ENCODE measurements at regions not wholly inside any gene's neighbourhood (a gene's known extent, or its start where the extent isn't known, plus 50 kb on each side); places are given as distances from the start of the nearest gene placed in this dataset.

DNA sequence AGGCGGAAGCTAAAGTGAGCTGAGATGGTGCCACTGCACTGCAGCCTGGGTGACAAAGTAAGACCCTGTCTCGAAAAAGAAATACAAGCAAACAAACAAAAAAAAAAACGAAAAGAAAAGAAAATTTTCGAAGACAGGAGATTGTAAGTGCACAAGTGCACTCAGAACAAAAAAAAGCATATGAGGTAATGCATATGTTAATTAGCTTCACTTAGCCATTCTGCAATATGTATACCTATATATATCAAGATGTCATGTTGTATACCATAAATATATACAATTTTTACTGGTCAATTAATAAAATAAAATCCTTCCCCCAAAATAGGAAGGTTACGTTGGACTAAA is 127.5 kb downstream of the RIN2 start:
- Histone ChIP-seq H3K27me3 (ENCODE audit: insufficient read depth) (no peaks in the 10 kb centered on the region), H3K4me2 (no peak overlapping the region)

More for the DNA sequence above, 127.5 kb downstream of the RIN2 start:
- Histone ChIP-seq H3K9me2 (ENCODE audit: insufficient read depth) (peaks cover 3% of the 10 kb centered on the region; the same call in 1 of the 2 replicates), H3K36me3 (ENCODE audit: insufficient read depth) (no peaks in the 10 kb centered on the region), H3K4me1 (ENCODE audit: insufficient read depth) (no peaks in the 10 kb centered on the region), H3K79me2 (replicated peaks; ENCODE audit: insufficient read depth) (no peaks in the 10 kb centered on the region), H3K27ac (ENCODE audit: low read depth) (no peak overlapping the region), H4K20me1 (replicated peaks; ENCODE audit: insufficient read depth) (no peaks in the 10 kb centered on the region), H3K4me3 (no peak overlapping the region), H3F3A (replicated peaks; ENCODE audit: low read depth) (no peaks in the 10 kb centered on the region), H2AFZ (no peak overlapping the region)
- H3K36me3 Mint-ChIP-seq (ENCODE audit: low read depth): no peaks in the 10 kb centered on the region
- no peaks in the 10 kb centered on the region for H3K9me3 Mint-ChIP-seq
- no peak overlapping the region for H3K4me3 Mint-ChIP-seq
- H3K4me1 Mint-ChIP-seq: peaks cover 2% of the 10 kb centered on the region; the same call in 2 of the 3 replicates
- no peak for DNase-seq (ENCODE audit: low spot score)
- ATAC-seq: no peak
- TF ChIP-seq, protein P1, sequence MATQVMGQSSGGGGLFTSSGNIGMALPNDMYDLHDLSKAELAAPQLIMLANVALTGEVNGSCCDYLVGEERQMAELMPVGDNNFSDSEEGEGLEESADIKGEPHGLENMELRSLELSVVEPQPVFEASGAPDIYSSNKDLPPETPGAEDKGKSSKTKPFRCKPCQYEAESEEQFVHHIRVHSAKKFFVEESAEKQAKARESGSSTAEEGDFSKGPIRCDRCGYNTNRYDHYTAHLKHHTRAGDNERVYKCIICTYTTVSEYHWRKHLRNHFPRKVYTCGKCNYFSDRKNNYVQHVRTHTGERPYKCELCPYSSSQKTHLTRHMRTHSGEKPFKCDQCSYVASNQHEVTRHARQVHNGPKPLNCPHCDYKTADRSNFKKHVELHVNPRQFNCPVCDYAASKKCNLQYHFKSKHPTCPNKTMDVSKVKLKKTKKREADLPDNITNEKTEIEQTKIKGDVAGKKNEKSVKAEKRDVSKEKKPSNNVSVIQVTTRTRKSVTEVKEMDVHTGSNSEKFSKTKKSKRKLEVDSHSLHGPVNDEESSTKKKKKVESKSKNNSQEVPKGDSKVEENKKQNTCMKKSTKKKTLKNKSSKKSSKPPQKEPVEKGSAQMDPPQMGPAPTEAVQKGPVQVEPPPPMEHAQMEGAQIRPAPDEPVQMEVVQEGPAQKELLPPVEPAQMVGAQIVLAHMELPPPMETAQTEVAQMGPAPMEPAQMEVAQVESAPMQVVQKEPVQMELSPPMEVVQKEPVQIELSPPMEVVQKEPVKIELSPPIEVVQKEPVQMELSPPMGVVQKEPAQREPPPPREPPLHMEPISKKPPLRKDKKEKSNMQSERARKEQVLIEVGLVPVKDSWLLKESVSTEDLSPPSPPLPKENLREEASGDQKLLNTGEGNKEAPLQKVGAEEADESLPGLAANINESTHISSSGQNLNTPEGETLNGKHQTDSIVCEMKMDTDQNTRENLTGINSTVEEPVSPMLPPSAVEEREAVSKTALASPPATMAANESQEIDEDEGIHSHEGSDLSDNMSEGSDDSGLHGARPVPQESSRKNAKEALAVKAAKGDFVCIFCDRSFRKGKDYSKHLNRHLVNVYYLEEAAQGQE (IDR thresholded peaks at IDR 0.05; ENCODE audit: unreplicated experiment): no peak
- TF ChIP-seq, protein P2, sequence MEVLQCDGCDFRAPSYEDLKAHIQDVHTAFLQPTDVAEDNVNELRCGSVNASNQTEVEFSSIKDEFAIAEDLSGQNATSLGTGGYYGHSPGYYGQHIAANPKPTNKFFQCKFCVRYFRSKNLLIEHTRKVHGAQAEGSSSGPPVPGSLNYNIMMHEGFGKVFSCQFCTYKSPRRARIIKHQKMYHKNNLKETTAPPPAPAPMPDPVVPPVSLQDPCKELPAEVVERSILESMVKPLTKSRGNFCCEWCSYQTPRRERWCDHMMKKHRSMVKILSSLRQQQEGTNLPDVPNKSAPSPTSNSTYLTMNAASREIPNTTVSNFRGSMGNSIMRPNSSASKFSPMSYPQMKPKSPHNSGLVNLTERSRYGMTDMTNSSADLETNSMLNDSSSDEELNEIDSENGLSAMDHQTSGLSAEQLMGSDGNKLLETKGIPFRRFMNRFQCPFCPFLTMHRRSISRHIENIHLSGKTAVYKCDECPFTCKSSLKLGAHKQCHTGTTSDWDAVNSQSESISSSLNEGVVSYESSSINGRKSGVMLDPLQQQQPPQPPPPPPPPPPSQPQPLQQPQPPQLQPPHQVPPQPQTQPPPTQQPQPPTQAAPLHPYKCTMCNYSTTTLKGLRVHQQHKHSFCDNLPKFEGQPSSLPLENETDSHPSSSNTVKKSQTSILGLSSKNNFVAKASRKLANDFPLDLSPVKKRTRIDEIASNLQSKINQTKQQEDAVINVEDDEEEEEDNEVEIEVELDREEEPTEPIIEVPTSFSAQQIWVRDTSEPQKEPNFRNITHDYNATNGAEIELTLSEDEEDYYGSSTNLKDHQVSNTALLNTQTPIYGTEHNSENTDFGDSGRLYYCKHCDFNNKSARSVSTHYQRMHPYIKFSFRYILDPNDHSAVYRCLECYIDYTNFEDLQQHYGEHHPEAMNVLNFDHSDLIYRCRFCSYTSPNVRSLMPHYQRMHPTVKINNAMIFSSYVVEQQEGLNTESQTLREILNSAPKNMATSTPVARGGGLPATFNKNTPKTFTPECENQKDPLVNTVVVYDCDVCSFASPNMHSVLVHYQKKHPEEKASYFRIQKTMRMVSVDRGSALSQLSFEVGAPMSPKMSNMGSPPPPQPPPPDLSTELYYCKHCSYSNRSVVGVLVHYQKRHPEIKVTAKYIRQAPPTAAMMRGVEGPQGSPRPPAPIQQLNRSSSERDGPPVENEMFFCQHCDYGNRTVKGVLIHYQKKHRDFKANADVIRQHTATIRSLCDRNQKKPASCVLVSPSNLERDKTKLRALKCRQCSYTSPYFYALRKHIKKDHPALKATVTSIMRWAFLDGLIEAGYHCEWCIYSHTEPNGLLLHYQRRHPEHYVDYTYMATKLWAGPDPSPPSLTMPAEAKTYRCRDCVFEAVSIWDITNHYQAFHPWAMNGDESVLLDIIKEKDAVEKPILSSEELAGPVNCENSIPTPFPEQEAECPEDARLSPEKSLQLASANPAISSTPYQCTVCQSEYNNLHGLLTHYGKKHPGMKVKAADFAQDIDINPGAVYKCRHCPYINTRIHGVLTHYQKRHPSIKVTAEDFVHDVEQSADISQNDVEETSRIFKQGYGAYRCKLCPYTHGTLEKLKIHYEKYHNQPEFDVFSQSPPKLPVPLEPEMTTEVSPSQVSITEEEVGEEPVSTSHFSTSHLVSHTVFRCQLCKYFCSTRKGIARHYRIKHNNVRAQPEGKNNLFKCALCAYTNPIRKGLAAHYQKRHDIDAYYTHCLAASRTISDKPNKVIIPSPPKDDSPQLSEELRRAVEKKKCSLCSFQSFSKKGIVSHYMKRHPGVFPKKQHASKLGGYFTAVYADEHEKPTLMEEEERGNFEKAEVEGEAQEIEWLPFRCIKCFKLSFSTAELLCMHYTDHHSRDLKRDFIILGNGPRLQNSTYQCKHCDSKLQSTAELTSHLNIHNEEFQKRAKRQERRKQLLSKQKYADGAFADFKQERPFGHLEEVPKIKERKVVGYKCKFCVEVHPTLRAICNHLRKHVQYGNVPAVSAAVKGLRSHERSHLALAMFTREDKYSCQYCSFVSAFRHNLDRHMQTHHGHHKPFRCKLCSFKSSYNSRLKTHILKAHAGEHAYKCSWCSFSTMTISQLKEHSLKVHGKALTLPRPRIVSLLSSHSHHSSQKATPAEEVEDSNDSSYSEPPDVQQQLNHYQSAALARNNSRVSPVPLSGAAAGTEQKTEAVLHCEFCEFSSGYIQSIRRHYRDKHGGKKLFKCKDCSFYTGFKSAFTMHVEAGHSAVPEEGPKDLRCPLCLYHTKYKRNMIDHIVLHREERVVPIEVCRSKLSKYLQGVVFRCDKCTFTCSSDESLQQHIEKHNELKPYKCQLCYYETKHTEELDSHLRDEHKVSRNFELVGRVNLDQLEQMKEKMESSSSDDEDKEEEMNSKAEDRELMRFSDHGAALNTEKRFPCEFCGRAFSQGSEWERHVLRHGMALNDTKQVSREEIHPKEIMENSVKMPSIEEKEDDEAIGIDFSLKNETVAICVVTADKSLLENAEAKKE (CRISPR knock-in tag; IDR thresholded peaks at IDR 0.05): no peak
- no peak for TF ChIP-seq ZNF114 (CRISPR knock-in tag; IDR thresholded peaks at IDR 0.05)
- no peak for TF ChIP-seq NANOG (IDR thresholded peaks at IDR 0.05; ENCODE audit: borderline replicate concordance)
- TF ChIP-seq, protein P3, sequence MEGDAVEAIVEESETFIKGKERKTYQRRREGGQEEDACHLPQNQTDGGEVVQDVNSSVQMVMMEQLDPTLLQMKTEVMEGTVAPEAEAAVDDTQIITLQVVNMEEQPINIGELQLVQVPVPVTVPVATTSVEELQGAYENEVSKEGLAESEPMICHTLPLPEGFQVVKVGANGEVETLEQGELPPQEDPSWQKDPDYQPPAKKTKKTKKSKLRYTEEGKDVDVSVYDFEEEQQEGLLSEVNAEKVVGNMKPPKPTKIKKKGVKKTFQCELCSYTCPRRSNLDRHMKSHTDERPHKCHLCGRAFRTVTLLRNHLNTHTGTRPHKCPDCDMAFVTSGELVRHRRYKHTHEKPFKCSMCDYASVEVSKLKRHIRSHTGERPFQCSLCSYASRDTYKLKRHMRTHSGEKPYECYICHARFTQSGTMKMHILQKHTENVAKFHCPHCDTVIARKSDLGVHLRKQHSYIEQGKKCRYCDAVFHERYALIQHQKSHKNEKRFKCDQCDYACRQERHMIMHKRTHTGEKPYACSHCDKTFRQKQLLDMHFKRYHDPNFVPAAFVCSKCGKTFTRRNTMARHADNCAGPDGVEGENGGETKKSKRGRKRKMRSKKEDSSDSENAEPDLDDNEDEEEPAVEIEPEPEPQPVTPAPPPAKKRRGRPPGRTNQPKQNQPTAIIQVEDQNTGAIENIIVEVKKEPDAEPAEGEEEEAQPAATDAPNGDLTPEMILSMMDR (conservative IDR thresholded peaks at IDR 0.05; ENCODE audit: low read depth in 2 of 2): no peak
- no peak for TF ChIP-seq EZH2phosphoT487 (IDR thresholded peaks at IDR 0.05; ENCODE audit: unreplicated experiment)
- no peak for TF ChIP-seq CREB1 (CRISPR knock-in tag; IDR thresholded peaks at IDR 0.05; ENCODE audit: low read depth)
- TF ChIP-seq ZNF331 (CRISPR knock-in tag; IDR thresholded peaks at IDR 0.05; ENCODE audit: low read depth): no peak
- TF ChIP-seq POLR2AphosphoS5 (IDR thresholded peaks at IDR 0.05; ENCODE audit: low read depth): no peak
- peaks cover 5% of the 10 kb centered on the region for H3K27me3 Mint-ChIP-seq (ENCODE audit: insufficient read depth, low read depth, poor library complexity)
- no peak overlapping the region for H3K27ac Mint-ChIP-seq

Measured in GM23338 (cell line).